Neutrophil (primary cell): ENCODE measurements at regions not wholly inside any gene's neighbourhood (a gene's known extent, or its start where the extent isn't known, plus 50 kb on each side); places are given as distances from the start of the nearest gene placed in this dataset.

ENCODE experiments used
- H3K27ac ChIP-seq: fragments of 200-600 bp; sonication (generic); 2 replicates; pipeline ENCODE4 v1.5.1; 2016; ENCODE audit warnings: mild to moderate bottlenecking, moderate library complexity
- H3K27me3 ChIP-seq: fragments of 200-600 bp; sonication (generic); 2 replicates; pipeline ENCODE4 v1.6.0; 2016; ENCODE audit warnings: mild to moderate bottlenecking
- H3K36me3 ChIP-seq: fragments of 200-600 bp; sonication (generic); 2 replicates; pipeline ENCODE4 v1.5.1; 2017
- H3K4me1 ChIP-seq, 2 experiments: fragments of 200-600 bp in 1 of 2; sonication (generic) in 1 of 2; 1 replicate in 1 of 2; 2 replicates in 1 of 2; pipeline versions ENCODE4 v1.5.1 to v1.6.1; 2013 to 2016; ENCODE audit warnings: low read depth in 1 of 2, low read length in 1 of 2, mild to moderate bottlenecking in 1 of 2, moderate library complexity in 1 of 2; ENCODE audit not compliant: control insufficient read depth in 1 of 2, insufficient read depth in 1 of 2
- H3K4me3 ChIP-seq, 2 experiments: fragments of 200-600 bp in 1 of 2; sonication (generic) in 1 of 2; 1 replicate in 1 of 2; 2 replicates in 1 of 2; pipeline ENCODE4 v1.5.1; 2013 to 2016; ENCODE audit warnings: low read depth in 1 of 2, low read length in 1 of 2, mild to moderate bottlenecking in 1 of 2, moderate library complexity in 1 of 2
- H3K9me3 ChIP-seq: fragments of 200-600 bp; sonication (generic); 2 replicates; pipeline ENCODE4 v1.5.1; 2016
- CTCF ChIP-seq: fragments of 200-600 bp; sonication (generic); IDR thresholded peaks from 2 replicates; pipeline ENCODE4 v1.5.1; 2016; ENCODE audit warnings: antibody characterized with exemption

GRCh38 chr6:104521176-104521575 is 338.5 kb downstream of the HACE1 start:
- H3K4me3 ChIP-seq: no peak overlapping the region
- H3K27ac ChIP-seq: no peak overlapping the region
- H3K4me1 ChIP-seq: no peaks in the 10 kb centered on the region
- no peak for TF ChIP-seq CTCF
- no peaks in the 10 kb centered on the region for H3K36me3 ChIP-seq
- H3K27me3 ChIP-seq: peaks cover 43% of the 10 kb centered on the region
- no peaks in the 10 kb centered on the region for H3K9me3 ChIP-seq

- Histone ChIP-seq H3K9me3 (no peaks in the 10 kb centered on the region), H3K4me1 (no peaks in the 10 kb centered on the region), H3K27me3 (peaks cover 32% of the 10 kb centered on the region), H3K4me3 (no peak overlapping the region), H3K36me3 (no peaks in the 10 kb centered on the region), H3K27ac (no peak overlapping the region)
- no peak for TF ChIP-seq CTCF
Observed at GRCh38 chr6:104519566-104519965, 340.2 kb downstream of the HACE1 start.

GRCh38 chr6:104509355-104509754 is 350.4 kb downstream of the HACE1 start:
- no peak for TF ChIP-seq CTCF
- Histone ChIP-seq H3K4me1 (no peaks in the 10 kb centered on the region), H3K4me3 (no peak overlapping the region), H3K27ac (no peak overlapping the region), H3K27me3 (no peaks in the 10 kb centered on the region), H3K9me3 (no peaks in the 10 kb centered on the region), H3K36me3 (no peaks in the 10 kb centered on the region)

GRCh38 chr6:104506429-104506828 is 353.3 kb downstream of the HACE1 start:
- TF ChIP-seq CTCF: no peak
- Histone ChIP-seq H3K4me1 (no peaks in the 10 kb centered on the region), H3K4me3 (no peak overlapping the region), H3K27ac (no peak overlapping the region), H3K36me3 (no peaks in the 10 kb centered on the region), H3K27me3 (no peaks in the 10 kb centered on the region), H3K9me3 (no peaks in the 10 kb centered on the region)

- H3K27ac ChIP-seq: no peak overlapping the region
- H3K27me3 ChIP-seq: no peaks in the 10 kb centered on the region
- no peaks in the 10 kb centered on the region for H3K36me3 ChIP-seq
- no peaks in the 10 kb centered on the region for H3K9me3 ChIP-seq
- no peak overlapping the region for H3K4me3 ChIP-seq
- no peak for TF ChIP-seq CTCF
- no peaks in the 10 kb centered on the region for H3K4me1 ChIP-seq
Observed at GRCh38 chr6:104505838-104506237, 353.9 kb downstream of the HACE1 start.

GRCh38 chr6:104500265-104500664 is 359.5 kb downstream of the HACE1 start:
- no peaks in the 10 kb centered on the region for H3K4me1 ChIP-seq
- no peaks in the 10 kb centered on the region for H3K36me3 ChIP-seq
- no peaks in the 10 kb centered on the region for H3K27me3 ChIP-seq
- no peak overlapping the region for H3K4me3 ChIP-seq
- no peaks in the 10 kb centered on the region for H3K9me3 ChIP-seq
- no peak for TF ChIP-seq CTCF
- no peak overlapping the region for H3K27ac ChIP-seq
